AG09319 (cell line): ENCODE measurements at regions not wholly inside any gene's neighbourhood (a gene's known extent, or its start where the extent isn't known, plus 50 kb on each side); places are given as distances from the start of the nearest gene placed in this dataset.

Experiments
- DNase-seq: peaks from one replicate; pipeline ENCODE4 v3.0.0-alpha.2; 2010; ENCODE audit warnings: low read depth; ENCODE audit errors: extremely low read depth
- TF ChIP-seq, protein P1 (sequence below): IDR thresholded peaks from 2 replicates; pipeline ENCODE4 v1.5.1; 2011; ENCODE audit warnings: low read depth, mild to moderate bottlenecking, inconsistent platforms, low read length, moderate library complexity

DNA sequence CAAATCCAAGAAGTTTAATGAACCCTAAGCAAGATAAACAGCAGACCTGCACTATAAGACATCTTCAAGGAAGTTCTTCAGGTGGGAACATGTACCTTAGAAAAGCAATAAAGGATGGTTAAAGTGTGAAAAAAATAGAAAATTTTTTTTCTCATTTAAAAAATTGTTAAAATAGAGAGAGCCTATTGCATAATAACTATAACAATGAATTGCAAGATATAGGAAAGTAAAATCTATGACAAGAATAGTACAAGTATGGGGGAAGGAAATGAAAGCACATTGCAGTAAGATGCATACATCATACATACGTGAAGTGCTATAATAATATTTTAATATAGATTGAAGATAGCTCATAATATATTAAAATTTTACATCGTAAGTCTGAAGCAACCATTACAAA lies 310.1 kb upstream of the KCNMB2 start:
- DNase-seq, result no peak
- TF ChIP-seq, protein P1, sequence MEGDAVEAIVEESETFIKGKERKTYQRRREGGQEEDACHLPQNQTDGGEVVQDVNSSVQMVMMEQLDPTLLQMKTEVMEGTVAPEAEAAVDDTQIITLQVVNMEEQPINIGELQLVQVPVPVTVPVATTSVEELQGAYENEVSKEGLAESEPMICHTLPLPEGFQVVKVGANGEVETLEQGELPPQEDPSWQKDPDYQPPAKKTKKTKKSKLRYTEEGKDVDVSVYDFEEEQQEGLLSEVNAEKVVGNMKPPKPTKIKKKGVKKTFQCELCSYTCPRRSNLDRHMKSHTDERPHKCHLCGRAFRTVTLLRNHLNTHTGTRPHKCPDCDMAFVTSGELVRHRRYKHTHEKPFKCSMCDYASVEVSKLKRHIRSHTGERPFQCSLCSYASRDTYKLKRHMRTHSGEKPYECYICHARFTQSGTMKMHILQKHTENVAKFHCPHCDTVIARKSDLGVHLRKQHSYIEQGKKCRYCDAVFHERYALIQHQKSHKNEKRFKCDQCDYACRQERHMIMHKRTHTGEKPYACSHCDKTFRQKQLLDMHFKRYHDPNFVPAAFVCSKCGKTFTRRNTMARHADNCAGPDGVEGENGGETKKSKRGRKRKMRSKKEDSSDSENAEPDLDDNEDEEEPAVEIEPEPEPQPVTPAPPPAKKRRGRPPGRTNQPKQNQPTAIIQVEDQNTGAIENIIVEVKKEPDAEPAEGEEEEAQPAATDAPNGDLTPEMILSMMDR, result no peak

DNA sequence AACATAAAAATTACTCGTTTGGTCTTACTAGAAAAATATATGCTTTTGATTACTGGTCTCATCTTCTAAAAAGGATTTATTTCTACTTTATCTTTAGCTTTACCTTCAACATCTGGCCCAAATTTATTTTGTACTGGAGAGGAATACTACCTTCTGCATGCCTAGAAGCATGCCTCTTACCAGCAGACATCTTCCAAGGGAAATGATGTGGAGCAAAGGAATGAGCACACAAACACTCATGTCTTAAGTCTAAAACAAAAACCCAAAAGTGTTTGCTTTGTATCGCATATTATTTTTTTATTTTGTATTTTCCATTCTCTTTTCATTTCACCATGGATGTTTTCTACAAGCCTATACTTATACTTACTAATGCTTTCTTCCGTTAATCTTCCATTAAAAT lies 304.6 kb upstream of the KCNMB2 start:
- TF ChIP-seq, protein P1, result no peak
- DNase-seq, result no peak

- TF ChIP-seq, protein P1, result no peak
Observed at GRCh38 chr3:178233371-178234071, 302.7 kb upstream of the KCNMB2 start.

GRCh38 chr3:178236555-178237277 lies 299.5 kb upstream of the KCNMB2 start:
- peak; percentile 5 for DNase-seq

More at GRCh38 chr3:178233371-178234071, 302.7 kb upstream of the KCNMB2 start:
- no peak for DNase-seq

DNA sequence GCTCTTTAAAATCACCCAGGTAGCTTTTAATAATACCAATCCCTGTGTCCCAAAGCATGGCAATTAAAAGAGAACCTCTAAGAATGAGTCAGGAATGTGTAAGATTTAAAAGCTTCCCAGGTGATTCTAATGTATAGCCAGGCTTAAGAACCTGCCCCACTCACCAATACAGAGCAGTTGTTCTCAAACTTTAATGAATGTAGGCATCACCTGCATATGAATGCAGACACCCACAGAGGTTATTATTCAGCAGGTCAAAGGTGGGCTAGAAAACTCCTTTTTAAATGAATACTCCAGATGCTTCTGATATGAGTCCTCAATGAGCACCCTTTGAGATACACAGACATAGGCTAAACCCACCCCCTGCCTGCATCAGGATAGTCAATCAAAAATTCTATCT lies 298.1 kb upstream of the KCNMB2 start:
- DNase-seq, result no peak
- TF ChIP-seq, protein P1, result no peak

More at GRCh38 chr3:178236555-178237277, 299.5 kb upstream of the KCNMB2 start:
- TF ChIP-seq, protein P1, result no peak

DNA sequence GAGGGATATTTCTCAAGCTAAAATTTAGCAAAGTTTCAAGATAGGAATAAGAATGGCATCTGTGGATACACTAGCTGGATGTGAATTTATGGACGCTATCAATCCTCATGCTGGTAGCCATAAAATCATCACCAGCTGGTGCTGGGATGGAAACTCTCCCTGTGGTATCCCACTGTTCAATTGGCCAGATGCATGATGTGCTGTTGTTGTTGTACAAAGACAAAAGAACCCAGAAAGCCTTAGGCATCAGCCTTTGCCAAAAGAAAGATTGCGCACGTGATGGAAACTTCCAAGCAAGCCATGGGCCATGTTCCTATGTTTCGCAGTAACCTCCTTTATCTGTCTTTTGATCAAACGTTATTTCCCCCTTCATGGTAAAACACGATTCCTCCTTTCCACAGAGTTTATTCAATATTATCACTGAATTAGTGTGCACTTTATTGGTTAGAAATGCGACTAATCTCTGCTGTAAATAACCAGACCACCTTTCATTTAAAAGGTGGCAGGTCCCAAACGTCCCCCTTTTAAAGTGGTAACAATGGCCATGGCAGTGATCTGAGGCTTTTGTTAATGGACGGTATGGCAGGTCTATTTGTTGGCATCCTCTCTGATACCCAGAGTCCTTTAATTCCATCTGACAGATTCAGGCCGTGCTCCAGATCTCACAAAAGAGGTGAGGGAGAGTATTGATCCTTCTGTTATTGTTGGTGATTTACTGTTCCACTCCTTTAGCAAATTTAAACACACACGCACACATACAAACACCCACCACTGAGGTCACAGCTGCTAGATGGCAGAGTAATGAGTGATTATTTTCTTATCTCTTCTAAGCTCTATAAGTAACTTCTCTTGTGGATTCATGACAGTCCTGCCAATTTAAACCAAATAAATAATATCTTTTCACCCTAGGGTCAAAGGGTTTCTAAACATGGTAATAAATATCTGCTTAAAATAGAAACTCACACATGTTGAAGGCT lies 291.2 kb upstream of the KCNMB2 start:
- TF ChIP-seq, protein P1, result no peak
- no peak for DNase-seq

DNA sequence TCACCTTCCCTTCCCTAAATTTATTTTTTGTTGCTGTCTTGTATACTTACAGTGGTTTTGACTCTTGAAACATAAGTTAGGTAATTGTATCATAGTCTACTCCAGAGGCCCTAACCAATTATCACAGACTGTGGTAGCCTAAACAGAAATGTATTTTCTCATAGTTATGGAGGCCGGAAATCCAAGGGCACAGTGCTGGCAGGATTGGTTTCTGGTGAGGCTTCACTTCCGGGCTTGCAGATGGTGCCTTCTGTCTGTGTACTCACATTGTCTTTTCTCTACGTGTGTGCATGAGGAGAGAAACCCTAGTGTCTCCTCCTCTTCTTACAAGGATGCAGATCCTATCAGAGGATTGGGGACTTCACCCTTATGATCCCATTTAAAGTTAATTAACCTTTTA lies 290.2 kb upstream of the KCNMB2 start:
- TF ChIP-seq, protein P1, result no peak
- no peak for DNase-seq
